GM10266 (cell line): ENCODE measurements at regions not wholly inside any gene's neighbourhood (a gene's known extent, or its start where the extent isn't known, plus 50 kb on each side); places are given as distances from the start of the nearest gene placed in this dataset.

ENCODE experiments used
- DNase-seq: peaks from one replicate; pipeline ENCODE4 v3.0.0; 2012; ENCODE audit errors: extremely low spot score
- CTCF ChIP-seq: IDR thresholded peaks from 2 replicates; pipeline ENCODE4 v1.5.1; 2012; ENCODE audit warnings: mild to moderate bottlenecking, low read depth; ENCODE audit not compliant: control insufficient read depth, insufficient read depth; ENCODE audit errors: missing control alignments

GRCh38 chr5:113770648-113771047 lies 257.2 kb downstream of the YTHDC2 start:
- no peak for DNase-seq
- no peak for TF ChIP-seq CTCF

DNA sequence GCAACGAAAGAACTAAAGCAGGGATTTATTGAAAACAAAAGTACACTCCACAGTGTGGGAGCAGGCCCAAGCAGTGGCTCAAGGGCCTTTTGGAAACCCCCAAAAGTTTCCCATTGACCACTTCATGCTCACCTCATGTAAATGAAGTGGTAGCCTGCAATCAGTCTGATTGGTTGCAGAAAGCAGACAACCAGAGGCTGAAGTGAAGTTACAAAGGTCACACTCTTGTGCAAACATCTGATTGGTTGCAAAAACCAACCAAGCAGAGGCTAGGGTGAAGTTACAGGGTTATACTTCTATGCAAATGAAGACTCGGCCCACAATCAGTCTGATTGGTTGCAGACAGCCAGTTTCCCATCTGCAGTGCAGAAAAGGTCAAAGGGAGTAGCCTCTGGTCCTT lies 258.0 kb downstream of the YTHDC2 start:
- no peak for DNase-seq
- TF ChIP-seq CTCF, result no peak

DNA sequence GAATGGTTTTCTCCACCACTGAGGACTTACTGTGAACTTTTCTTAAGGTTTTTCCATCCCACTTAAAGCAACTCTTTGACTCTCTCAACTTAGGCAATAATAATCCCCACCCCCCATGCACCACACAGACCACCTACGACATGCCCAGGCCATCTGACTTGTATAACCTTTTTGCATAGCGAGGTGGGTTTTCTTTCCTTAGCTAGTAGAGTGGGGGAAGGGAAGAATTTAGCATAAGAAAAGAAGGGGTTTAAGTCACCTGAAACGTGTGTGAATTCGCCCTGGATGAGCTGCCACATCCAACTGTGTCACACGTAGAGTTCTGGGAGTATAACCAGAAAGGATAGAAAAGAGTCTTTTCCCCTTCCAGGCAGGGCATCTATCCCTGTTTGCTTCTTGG lies 262.7 kb downstream of the YTHDC2 start:
- no peak for DNase-seq
- TF ChIP-seq CTCF, result no peak

GRCh38 chr5:113776832-113777525 lies 263.5 kb downstream of the YTHDC2 start:
- TF ChIP-seq CTCF, result no peak

DNA sequence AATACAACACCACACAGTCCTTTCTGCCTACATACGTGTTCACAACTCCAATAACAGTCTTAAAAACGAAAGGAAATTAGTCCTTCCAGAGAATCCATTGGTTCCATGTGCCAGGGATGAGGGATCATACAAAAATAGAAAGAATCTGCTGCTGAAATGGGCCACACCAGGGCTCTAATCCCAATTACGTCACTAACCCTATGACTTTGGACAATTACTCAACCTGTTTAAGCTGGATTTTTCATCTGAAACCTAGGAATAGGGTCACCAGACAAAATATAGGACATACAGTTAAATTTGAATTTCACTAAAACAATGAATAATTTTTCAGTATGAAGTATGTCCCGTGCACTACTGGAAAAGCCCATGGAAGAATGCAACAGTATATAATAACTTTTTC lies 264.7 kb downstream of the YTHDC2 start:
- TF ChIP-seq CTCF, result no peak
- no peak for DNase-seq

More at GRCh38 chr5:113776832-113777525, 263.5 kb downstream of the YTHDC2 start:
- DNase-seq, result no peak

DNA sequence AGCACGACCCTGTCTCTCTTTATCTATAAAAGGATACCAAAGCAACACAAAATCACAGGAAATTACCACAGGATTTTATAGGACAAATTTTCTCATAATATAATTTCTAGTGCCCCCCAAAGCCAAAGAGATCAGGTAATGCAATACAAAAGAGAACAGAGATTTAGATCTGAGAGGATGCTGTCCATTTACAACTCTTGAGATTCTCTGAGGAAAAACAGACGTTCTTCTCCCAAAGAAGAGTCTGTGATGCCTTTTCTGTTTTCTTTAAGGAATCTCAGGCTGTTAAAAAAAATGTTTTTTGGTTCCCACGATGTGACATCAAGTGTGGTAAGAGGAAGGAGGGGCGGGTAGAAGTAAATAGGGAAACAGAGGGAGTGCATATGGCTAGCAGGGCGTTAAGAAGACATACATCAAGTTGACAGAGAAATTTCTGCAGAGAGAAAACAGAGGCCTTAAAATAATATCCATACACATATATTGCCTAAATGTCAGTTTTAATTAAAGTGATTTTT lies 274.7 kb downstream of the YTHDC2 start:
- TF ChIP-seq CTCF, result no peak
- DNase-seq, result no peak

- no peak for DNase-seq
- no peak for TF ChIP-seq CTCF
These were observed 276.3 kb downstream of the YTHDC2 start for GRCh38 chr5:113789769-113790168.
